B cell (primary cell): ENCODE measurements at regions not wholly inside any gene's neighbourhood (a gene's known extent, or its start where the extent isn't known, plus 50 kb on each side); places are given as distances from the start of the nearest gene placed in this dataset.

Experiments
- ATAC-seq: fragments of 200-7000 bp; cut with Tn5 transposase; one replicate; pipeline ENCODE4 v1.10.0; 2021; ENCODE audit warnings: low read depth, mild to moderate bottlenecking, moderate number of reproducible peaks, moderate library complexity
- CTCF ChIA-PET: fragments of 350-600 bp; sonication (Branson Sonifier 250); formaldehyde crosslinking; loops from one replicate; lab custom pipeline; 2021; ENCODE audit warnings: antibody characterized with exemption, inconsistent platforms; lab: Charles Lee
- POLR2A ChIA-PET: fragments of 350-600 bp; sonication (Branson Sonifier 250); formaldehyde crosslinking; loops from one replicate; lab custom pipeline; 2021; ENCODE audit warnings: antibody characterized with exemption; lab: Charles Lee
- DNase-seq: peaks from one replicate; pipeline ENCODE4 v3.0.0; 2013
- H2AFZ ChIP-seq: 2 replicates; pipeline ENCODE4 v1.6.1; 2012; ENCODE audit warnings: mild to moderate bottlenecking, low read depth, low read length; ENCODE audit not compliant: insufficient read depth, poor library complexity, severe bottlenecking
- H3K27ac ChIP-seq, 2 donors: 1 replicate in 1 of 2; 2 replicates in 1 of 2; pipeline ENCODE4 v1.5.1; 2012 to 2013; ENCODE audit warnings: low read length in 2 of 2, mild to moderate bottlenecking in 2 of 2, moderate library complexity in 1 of 2
- H3K27me3 ChIP-seq, 4 experiments: fragments of 200-600 bp in 1 of 4; sonication (generic) in 1 of 4; replicated peaks in 1 of 4; 1 replicate in 2 of 4; 2 replicates in 2 of 4; pipeline versions ENCODE4 v1.6.1 to v1.7.0; 2013 to 2016; ENCODE audit warnings: low read length in 3 of 4, mild to moderate bottlenecking in 2 of 4, mixed read lengths in 1 of 4, moderate library complexity in 1 of 4; ENCODE audit not compliant: insufficient read depth in 4 of 4, control insufficient read depth in 3 of 4; ENCODE audit errors: control extremely low read depth in 1 of 4
- H3K36me3 ChIP-seq, 2 experiments: replicated peaks in 1 of 2; 1 replicate in 1 of 2; 2 replicates in 1 of 2; pipeline versions ENCODE4 v1.6.1 to v1.7.1; 2013; ENCODE audit warnings: low read length in 1 of 2; ENCODE audit not compliant: insufficient read depth in 2 of 2, control insufficient read depth in 1 of 2; ENCODE audit errors: control extremely low read depth in 1 of 2, extremely low read depth in 1 of 2
- H3K4me1 ChIP-seq, 2 donors: fragments of 200-600 bp in 1 of 2; sonication (generic) in 1 of 2; 1 replicate in 1 of 2; 2 replicates in 1 of 2; pipeline versions ENCODE4 v1.5.1 to v1.6.1; 2013 to 2017; ENCODE audit warnings: low read length in 2 of 2; ENCODE audit not compliant: control insufficient read depth in 2 of 2, insufficient read depth in 2 of 2
- H3K4me2 ChIP-seq: replicated peaks from 2 replicates; pipeline ENCODE3; 2012; ENCODE audit warnings: mild to moderate bottlenecking, low read depth, low read length; ENCODE audit not compliant: poor library complexity, severe bottlenecking
- H3K4me3 ChIP-seq, 5 experiments: fragments of 200-600 bp in 1 of 5; sonication (generic) in 1 of 5; 1 replicate in 3 of 5; 2 replicates in 2 of 5; pipeline versions ENCODE4 v1.5.1 to v1.7.0; 2011 to 2016; ENCODE audit warnings: low read length in 4 of 5, mild to moderate bottlenecking in 4 of 5, low read depth in 2 of 5, control low read depth in 1 of 5, moderate library complexity in 1 of 5; ENCODE audit not compliant: insufficient read depth in 1 of 5; ENCODE audit errors: control extremely low read depth in 1 of 5, extremely low read depth in 1 of 5
- H3K79me2 ChIP-seq: fragments of 200-600 bp; sonication (generic); one replicate; pipeline ENCODE4 v1.6.0; 2016; ENCODE audit warnings: low read length; ENCODE audit not compliant: control insufficient read depth, insufficient read depth
- H3K9ac ChIP-seq: fragments of 200-600 bp; sonication (generic); 2 replicates; pipeline ENCODE4 v1.6.1; 2017; ENCODE audit warnings: mild to moderate bottlenecking, low read length, moderate library complexity
- H3K9me3 ChIP-seq, 3 donors: one replicate each; pipeline versions ENCODE4 v1.6.1 to v1.7.1; 2013; ENCODE audit warnings: low read length in 2 of 3; ENCODE audit not compliant: control insufficient read depth in 2 of 3, insufficient read depth in 1 of 3; ENCODE audit errors: control extremely low read depth in 1 of 3
- H4K20me1 ChIP-seq: 2 replicates; pipeline ENCODE4 v1.6.0; 2012; ENCODE audit warnings: mild to moderate bottlenecking, low read length; ENCODE audit not compliant: insufficient read depth, control insufficient read depth, poor library complexity, severe bottlenecking
- H3K27ac Mint-ChIP-seq: one replicate; pipeline ENCODE4 v1.8.0; 2021; ENCODE audit warnings: mixed read lengths
- H3K27me3 Mint-ChIP-seq: one replicate; pipeline ENCODE4 v1.8.0; 2021; ENCODE audit warnings: mixed read lengths
- H3K4me1 Mint-ChIP-seq: one replicate; pipeline ENCODE4 v1.8.0; 2021; ENCODE audit warnings: mixed read lengths
- H3K4me3 Mint-ChIP-seq: one replicate; pipeline ENCODE4 v1.8.0; 2021; ENCODE audit warnings: mixed read lengths
- H3K9me3 Mint-ChIP-seq: one replicate; pipeline ENCODE4 v1.8.0; 2022; ENCODE audit warnings: mixed read lengths; ENCODE audit not compliant: insufficient read depth
- EZH2 ChIP-seq: IDR thresholded peaks from 2 replicates; pipeline ENCODE4 v1.6.1; 2012; ENCODE audit warnings: borderline replicate concordance, low read depth, mild to moderate bottlenecking, moderate library complexity, low read length; ENCODE audit not compliant: insufficient read depth, poor library complexity, severe bottlenecking
- WGBS: methylation state at CpG from one replicate; pipeline ENCODE4 v1.1.5; 2013; ENCODE audit warnings: missing lambda C conversion rate; ENCODE audit not compliant: insufficient coverage; 5-methylcytosine and 5-hydroxymethylcytosine counted together
- intact Hi-C: fragments of 100-400 bp; cut with micrococcal nuclease; formaldehyde crosslinking; loops from one replicate; pipeline ENCODE4 v1.10.0; 2022
- TF ChIP-seq, protein P1 (sequence below): fragments of 200-600 bp; IDR thresholded peaks from one replicate; pipeline ENCODE4 v1.8.0; 2022; ENCODE audit warnings: antibody characterized with exemption, mild to moderate bottlenecking

DNA sequence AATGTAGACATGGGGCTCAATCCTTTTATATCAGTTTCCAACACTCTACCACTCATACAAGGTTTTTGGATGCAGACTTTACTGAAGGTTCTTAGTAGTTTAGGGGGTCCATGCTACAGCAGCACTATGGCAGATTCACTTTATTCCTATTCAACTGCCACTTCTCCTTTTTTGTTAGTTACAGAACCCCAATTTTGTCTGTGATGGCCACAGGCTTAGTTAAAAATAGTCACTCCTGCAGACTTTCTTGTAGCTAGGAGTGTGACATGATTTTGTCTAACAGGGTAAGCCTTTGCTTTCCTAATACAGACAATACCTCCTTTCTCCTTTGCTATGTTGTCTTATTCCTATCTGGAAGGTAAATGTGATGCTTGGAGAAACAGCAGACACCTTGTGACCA is 90.0 kb upstream of the SLC24A3 start:
- H3K27ac ChIP-seq = no peak overlapping the region
- no peak overlapping the region for H3K4me3 Mint-ChIP-seq
- H4K20me1 ChIP-seq = no peaks in the 10 kb centered on the region
- peaks cover 1% of the 10 kb centered on the region for H3K4me1 Mint-ChIP-seq
- TF ChIP-seq, protein P1, sequence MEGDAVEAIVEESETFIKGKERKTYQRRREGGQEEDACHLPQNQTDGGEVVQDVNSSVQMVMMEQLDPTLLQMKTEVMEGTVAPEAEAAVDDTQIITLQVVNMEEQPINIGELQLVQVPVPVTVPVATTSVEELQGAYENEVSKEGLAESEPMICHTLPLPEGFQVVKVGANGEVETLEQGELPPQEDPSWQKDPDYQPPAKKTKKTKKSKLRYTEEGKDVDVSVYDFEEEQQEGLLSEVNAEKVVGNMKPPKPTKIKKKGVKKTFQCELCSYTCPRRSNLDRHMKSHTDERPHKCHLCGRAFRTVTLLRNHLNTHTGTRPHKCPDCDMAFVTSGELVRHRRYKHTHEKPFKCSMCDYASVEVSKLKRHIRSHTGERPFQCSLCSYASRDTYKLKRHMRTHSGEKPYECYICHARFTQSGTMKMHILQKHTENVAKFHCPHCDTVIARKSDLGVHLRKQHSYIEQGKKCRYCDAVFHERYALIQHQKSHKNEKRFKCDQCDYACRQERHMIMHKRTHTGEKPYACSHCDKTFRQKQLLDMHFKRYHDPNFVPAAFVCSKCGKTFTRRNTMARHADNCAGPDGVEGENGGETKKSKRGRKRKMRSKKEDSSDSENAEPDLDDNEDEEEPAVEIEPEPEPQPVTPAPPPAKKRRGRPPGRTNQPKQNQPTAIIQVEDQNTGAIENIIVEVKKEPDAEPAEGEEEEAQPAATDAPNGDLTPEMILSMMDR = no peak
- no peak for TF ChIP-seq EZH2
- H3K27me3 Mint-ChIP-seq = peaks cover 3% of the 10 kb centered on the region
- no peaks in the 10 kb centered on the region for H3K9me3 Mint-ChIP-seq
- no peaks in the 10 kb centered on the region for H3K36me3 ChIP-seq
- H3K27ac Mint-ChIP-seq = no peak overlapping the region
- H3K9ac ChIP-seq = no peak overlapping the region
- H3K9me3 ChIP-seq = no peaks in the 10 kb centered on the region
- H2AFZ ChIP-seq = no peak overlapping the region
- no peak for ATAC-seq
- no peaks in the 10 kb centered on the region for H3K79me2 ChIP-seq
- H3K4me1 ChIP-seq = no peaks in the 10 kb centered on the region
- no peak overlapping the region for H3K4me3 ChIP-seq
- POLR2A ChIA-PET = no interaction called here
- H3K27me3 ChIP-seq = no peaks in the 10 kb centered on the region
- H3K4me2 ChIP-seq = no peak overlapping the region
- CTCF ChIA-PET = no interaction called here
- intact Hi-C loops = no loop called here
- DNase-seq = no peak

DNA sequence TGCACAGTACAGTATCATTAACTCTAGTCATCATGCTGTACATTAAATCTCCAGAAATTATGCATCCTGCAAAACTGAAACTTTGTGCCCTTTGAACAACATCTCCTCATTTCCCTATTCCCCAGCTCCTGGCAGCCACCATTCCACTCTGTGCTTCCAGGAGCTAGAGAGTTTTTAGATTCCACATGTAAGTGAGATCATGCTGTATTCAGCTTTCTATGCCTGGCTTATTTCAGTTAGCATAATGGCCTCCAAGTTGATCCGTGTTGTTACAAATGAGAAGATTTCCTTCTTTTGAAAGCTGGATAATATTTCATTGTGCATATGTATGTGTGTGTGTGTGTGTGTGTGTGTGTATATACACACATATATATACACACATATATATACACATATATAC is 86.9 kb upstream of the SLC24A3 start:
- Histone ChIP-seq H3K27ac (no peak overlapping the region), H3K9ac (no peak overlapping the region), H3K4me2 (no peak overlapping the region), H2AFZ (no peak overlapping the region), H3K9me3 (no peaks in the 10 kb centered on the region), H3K4me3 (no peak overlapping the region), H3K79me2 (no peaks in the 10 kb centered on the region), H3K36me3 (no peaks in the 10 kb centered on the region), H4K20me1 (no peaks in the 10 kb centered on the region), H3K4me1 (no peaks in the 10 kb centered on the region), H3K27me3 (no peaks in the 10 kb centered on the region)
- H3K27ac Mint-ChIP-seq = no peak overlapping the region
- H3K4me1 Mint-ChIP-seq = peaks cover 1% of the 10 kb centered on the region
- peaks cover 3% of the 10 kb centered on the region for H3K27me3 Mint-ChIP-seq
- DNase-seq = no peak
- H3K9me3 Mint-ChIP-seq = no peaks in the 10 kb centered on the region
- ChIA-PET POLR2A (no interaction called here), CTCF (no interaction called here)
- intact Hi-C loops = no loop called here
- TF ChIP-seq EZH2 = no peak
- TF ChIP-seq, protein P1 = no peak
- no peak overlapping the region for H3K4me3 Mint-ChIP-seq
- ATAC-seq = no peak
- no CpG with 5 or more reads among the region's 1 CpG for whole genome bisulfite sequencing
